Right lobe of liver (tissue), 4 donors: ENCODE measurements at regions not wholly inside any gene's neighbourhood (a gene's known extent, or its start where the extent isn't known, plus 50 kb on each side); places are given as distances from the start of the nearest gene placed in this dataset.

ENCODE experiments used
- CTCF ChIP-seq, 4 donors: fragments of 200-600 bp in 3 of 4; fragments of 450-650 bp in 1 of 4; IDR thresholded peaks; one replicate each; pipeline versions ENCODE4 v1.5.1 to v1.8.0; 2016 to 2022; ENCODE audit warnings: antibody characterized with exemption in 4 of 4, mild to moderate bottlenecking in 2 of 4
- POLR2A ChIP-seq: fragments of 450-650 bp; IDR thresholded peaks from one replicate; pipeline ENCODE4 v1.6.1; 2017; ENCODE audit warnings: antibody characterized with exemption, mild to moderate bottlenecking
- donor health status: DM: no; HTN: no; CAD: no.
- donor health status: DM: no; HTN: no; CAD: no.
- donor health status: DM: no; HTN: yes; CAD: no.

DNA sequence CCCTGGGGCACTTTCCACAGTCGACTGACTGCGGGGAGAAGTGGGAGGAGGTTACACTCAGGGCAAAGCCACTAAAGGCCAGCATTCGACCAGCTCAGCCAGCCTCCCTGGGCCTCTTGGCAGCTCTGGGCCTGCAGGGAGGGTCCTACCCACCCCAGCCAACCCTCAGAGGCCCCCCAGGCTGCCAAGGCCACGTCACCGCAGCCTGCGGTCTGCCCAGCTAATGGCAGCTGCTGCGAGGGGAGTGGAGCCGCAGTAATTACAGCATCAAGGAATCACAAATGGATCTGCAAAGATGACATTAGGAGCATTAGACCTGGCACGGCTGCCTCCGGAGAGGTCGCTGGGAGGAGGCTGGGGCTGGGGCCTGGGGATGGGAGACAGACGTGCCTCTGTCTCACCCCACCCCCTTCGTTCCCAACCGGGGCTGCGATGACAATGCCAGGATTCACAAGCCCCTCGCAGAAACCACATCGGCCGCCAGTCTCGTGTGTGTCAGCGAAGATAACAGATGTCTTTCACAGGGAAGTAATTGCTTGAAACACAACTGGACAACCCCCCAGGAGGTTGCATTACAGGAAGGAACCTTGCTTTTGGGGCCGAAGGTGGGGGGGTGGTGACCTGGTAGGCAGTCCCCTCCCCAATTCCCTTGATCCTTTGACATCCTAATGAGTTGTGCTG lies 367.6 kb downstream of the BCOR start:
- TF ChIP-seq CTCF (IDR thresholded peaks at IDR 0.05) (no peak), POLR2A (no peak)
